ENCODE measurements at regions not wholly inside any gene's neighbourhood (a gene's known extent, or its start where the extent isn't known, plus 50 kb on each side); places are given as distances from the start of the nearest gene placed in this dataset.

- no peak for FAIRE-seq
- Histone ChIP-seq H3K4me3 (replicated peaks in 1 of 3; ENCODE audit: insufficient read depth in 1 of 3, low read depth in 2 of 3, low read length in 3 of 3) (no peak overlapping the region), H4K20me1 (ENCODE audit: insufficient read depth, low read length) (no peaks in the 10 kb centered on the region), H3K36me3 (replicated peaks in 1 of 2; ENCODE audit: control insufficient read depth in 1 of 2, insufficient read depth in 2 of 2, low read length in 2 of 2) (no peaks in the 10 kb centered on the region), H2AFZ (ENCODE audit: low read length) (no peak overlapping the region), H3K9ac (ENCODE audit: insufficient read depth, low read depth, low read length) (no peak overlapping the region), H3K9me3 (ENCODE audit: low read length) (0 out of 2 replicates have a peak, but pooled peaks cover 1% of the 10 kb centered on the region), H3K27ac (ENCODE audit: extremely low read length, insufficient read depth, low read length) (no peak overlapping the region), H3K4me1 (ENCODE audit: insufficient read depth, low read length) (no peaks in the 10 kb centered on the region), H3K4me2 (ENCODE audit: low read depth, low read length) (no peak overlapping the region), H3K27me3 (ENCODE audit: control insufficient read depth in 1 of 2, insufficient read depth in 2 of 2, low read length in 2 of 2) (no peaks in the 10 kb centered on the region), H3K79me2 (ENCODE audit: insufficient read depth, low read length) (no peaks in the 10 kb centered on the region)
- in situ Hi-C loops (cut with HindIII; ENCODE audit: extremely low pct_ligation_motif_present, low pct_unique_long_range_greater_than_20kb) = no loop called here
- WGBS (ENCODE audit: low lambda C conversion rate) = 33% methylated on average over 3 of the region's 3 CpGs
- ChIA-PET CTCF (ENCODE audit: low intra/inter-chr PET ratio, low total read pairs) (no interaction called here), POLR2A (no interaction called here)
- ATAC-seq = no peak
- no peak for DNase-seq (ENCODE audit: low spot score)
- TF ChIP-seq SAFB2 (CRISPR knock-in tag; IDR thresholded peaks at IDR 0.05; ENCODE audit: borderline replicate concordance, low read depth) = no peak
- no peak for TF ChIP-seq RNF219 (CRISPR knock-in tag; IDR thresholded peaks at IDR 0.05)
- no peak for TF ChIP-seq ZBTB21 (CRISPR knock-in tag; IDR thresholded peaks at IDR 0.05)
- no peak for TF ChIP-seq ZNF788 (CRISPR knock-in tag; IDR thresholded peaks at IDR 0.05; ENCODE audit: borderline replicate concordance)
- no peak for TF ChIP-seq MIER2 (CRISPR knock-in tag; IDR thresholded peaks at IDR 0.05)
- no peak for TF ChIP-seq TOPORS (CRISPR knock-in tag; IDR thresholded peaks at IDR 0.05)
- TF ChIP-seq SMYD3 (CRISPR knock-in tag; IDR thresholded peaks at IDR 0.05) = no peak
- no peak for TF ChIP-seq PHF21A (CRISPR knock-in tag; IDR thresholded peaks at IDR 0.05)
- TF ChIP-seq ZNF251 (CRISPR knock-in tag; IDR thresholded peaks at IDR 0.05) = no peak
- TF ChIP-seq CBX1 (IDR thresholded peaks at IDR 0.05; ENCODE audit: low read depth) = no peak
- no peak for TF ChIP-seq ZFY (CRISPR knock-in tag; IDR thresholded peaks at IDR 0.05)
- no peak for TF ChIP-seq GLMP (CRISPR knock-in tag; IDR thresholded peaks at IDR 0.05; ENCODE audit: borderline replicate concordance)
- no peak for TF ChIP-seq NCOA5 (CRISPR knock-in tag; IDR thresholded peaks at IDR 0.05)
- intact Hi-C loops (cut with micrococcal nuclease; ENCODE audit: unreplicated experiment) = no loop called here
- no TSS peak for BruUV-seq (replicated peaks)
These were observed 564.8 kb downstream of the VRK1 start for GRCh38 chr14:97361958-97362357.

Data from HepG2 (cell line).